GM12801 (cell line): ENCODE measurements at regions not wholly inside any gene's neighbourhood (a gene's known extent, or its start where the extent isn't known, plus 50 kb on each side); places are given as distances from the start of the nearest gene placed in this dataset.

Experiments used
- TF ChIP-seq, protein P1 (sequence below): IDR thresholded peaks from one replicate; pipeline ENCODE4 v1.5.1; 2011; ENCODE audit warnings: control low read depth; ENCODE audit not compliant: insufficient read length; ENCODE audit errors: extremely low read depth

DNA sequence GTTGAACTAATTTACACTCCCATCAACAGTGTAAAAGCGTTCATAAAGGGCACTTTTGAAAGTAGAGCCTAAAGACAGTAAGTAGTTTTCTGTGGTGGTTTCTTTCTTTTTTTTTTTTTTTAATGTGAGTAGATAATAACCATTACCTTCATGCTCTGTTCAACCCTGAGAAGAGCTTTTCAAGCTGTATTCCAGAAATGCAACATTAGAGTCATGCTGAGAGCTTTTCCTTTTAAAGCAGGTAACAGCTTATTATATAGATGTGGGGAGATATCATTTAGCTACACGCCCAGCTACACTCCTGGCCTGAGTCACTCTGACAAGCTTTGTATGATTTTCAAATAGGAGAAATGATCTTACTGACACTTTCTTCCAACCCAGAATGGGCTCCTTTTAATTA is 96.2 kb upstream of the ARHGEF26 start:
- TF ChIP-seq, protein P1, sequence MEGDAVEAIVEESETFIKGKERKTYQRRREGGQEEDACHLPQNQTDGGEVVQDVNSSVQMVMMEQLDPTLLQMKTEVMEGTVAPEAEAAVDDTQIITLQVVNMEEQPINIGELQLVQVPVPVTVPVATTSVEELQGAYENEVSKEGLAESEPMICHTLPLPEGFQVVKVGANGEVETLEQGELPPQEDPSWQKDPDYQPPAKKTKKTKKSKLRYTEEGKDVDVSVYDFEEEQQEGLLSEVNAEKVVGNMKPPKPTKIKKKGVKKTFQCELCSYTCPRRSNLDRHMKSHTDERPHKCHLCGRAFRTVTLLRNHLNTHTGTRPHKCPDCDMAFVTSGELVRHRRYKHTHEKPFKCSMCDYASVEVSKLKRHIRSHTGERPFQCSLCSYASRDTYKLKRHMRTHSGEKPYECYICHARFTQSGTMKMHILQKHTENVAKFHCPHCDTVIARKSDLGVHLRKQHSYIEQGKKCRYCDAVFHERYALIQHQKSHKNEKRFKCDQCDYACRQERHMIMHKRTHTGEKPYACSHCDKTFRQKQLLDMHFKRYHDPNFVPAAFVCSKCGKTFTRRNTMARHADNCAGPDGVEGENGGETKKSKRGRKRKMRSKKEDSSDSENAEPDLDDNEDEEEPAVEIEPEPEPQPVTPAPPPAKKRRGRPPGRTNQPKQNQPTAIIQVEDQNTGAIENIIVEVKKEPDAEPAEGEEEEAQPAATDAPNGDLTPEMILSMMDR: no peak

DNA sequence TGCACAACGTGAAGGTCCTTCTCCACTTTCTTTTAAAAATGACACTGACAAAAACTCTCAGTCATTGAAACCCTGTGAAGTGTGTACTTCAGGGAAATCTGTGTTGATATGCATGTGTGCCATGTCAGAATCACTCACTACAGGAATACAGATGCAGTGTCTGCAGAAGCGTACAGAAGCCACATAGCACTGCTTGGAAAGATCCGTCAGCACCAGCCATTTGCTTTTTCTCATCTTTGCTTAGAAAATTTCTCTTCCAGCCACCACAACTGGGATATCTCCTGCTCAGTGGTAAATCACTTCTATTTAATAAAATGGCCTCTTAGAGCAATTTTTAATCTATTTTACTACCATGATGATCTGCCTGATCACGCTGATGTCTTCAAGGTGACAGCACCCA is 91.3 kb upstream of the ARHGEF26 start:
- TF ChIP-seq, protein P1: no peak

DNA sequence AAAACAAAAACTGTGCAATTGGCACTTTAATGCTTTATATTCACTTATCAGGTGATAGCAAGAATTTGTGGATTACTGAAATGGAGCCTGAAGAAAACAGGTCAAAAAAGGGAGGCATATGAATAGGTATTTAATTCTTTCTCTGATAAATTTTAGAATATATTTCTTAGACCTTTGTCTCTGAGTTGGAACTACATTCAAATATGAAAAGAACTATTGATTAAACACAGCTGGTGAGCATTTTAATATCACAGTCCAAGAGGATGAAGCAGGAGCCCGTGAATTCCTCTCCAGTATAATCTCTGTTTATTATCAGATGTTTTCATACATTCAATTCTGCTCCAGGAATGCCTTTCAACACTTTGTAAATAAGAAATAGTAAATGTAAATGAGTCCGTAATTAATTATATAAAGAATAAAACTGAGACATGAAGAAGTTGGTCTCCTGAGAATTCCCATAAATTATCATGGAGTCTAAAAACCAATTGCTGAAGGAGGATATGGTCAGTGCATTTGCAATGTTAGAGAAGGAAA is 86.3 kb upstream of the ARHGEF26 start:
- TF ChIP-seq, protein P1: no peak

DNA sequence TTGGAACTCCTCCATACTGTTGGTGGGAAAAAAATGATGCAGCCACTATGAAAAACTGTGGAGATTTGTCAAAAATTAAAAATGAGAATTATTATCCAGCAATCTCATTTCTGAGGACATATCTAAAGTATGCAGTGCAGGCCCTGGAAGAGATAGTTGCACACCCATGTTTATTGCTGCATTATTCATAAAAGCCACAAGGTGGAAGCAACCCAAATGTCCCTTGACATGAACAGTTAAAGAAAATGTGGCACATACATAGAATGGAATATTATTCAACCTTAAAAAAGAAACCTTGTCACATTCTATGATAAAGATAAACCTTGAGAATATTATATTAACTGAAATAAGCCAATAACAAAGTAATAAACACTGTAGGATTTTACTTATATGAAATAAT is 80.9 kb upstream of the ARHGEF26 start:
- TF ChIP-seq, protein P1: no peak

DNA sequence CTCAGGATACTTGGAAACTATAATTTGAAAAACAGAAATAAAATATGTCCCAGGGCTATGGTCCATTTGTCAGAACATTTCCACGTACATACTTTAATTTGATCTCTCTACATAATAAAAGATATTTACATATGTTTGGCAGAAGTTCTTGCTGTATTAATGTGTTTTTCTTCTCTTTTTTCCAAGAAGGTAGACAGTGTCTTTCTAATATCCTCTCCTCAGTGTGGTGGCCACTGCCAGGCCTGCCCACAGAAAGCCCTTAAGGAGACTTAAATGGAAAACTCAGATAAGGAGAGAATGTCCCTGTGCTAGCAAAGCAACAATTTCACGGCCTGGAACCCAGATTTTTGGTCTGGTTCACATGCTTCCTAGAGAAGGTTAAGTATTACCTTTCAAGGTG is 76.5 kb upstream of the ARHGEF26 start:
- TF ChIP-seq, protein P1: no peak

DNA sequence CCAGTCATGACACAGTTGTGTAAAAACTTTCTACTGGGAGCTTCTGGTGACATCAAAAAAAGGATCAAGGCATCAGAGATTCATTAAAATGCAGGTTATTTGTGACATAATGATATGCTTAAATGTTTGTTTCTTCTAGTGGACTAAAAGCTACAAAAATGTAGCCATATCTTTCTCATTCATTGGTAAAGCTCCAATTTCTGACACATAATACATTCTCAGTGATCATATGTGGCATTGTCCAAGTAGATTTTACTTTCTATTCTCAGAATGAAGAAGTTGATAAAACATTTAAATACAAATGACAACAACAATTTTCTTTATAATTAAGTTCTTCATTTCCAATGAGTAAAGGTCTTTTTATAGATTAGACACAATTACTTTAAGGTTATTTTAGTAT is 71.0 kb upstream of the ARHGEF26 start:
- TF ChIP-seq, protein P1: no peak

DNA sequence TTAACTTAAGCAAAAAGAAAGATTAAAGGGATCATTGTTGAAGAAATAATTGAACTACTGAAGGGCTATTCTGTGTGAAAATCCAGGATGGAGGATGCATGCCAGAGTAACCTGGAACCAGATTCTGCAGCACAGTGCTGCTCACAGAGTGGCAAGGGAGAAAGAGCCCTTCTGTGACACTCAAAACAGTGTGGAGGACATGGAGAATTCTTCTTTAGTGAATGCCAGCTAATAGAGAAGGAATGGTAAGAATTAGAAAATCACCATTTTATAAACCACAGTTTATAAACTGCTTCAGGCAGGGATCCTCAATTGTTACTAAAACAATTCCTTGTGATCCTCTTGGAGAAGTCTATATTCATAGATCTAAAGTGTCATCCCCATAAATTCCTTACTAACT is 70.4 kb upstream of the ARHGEF26 start:
- TF ChIP-seq, protein P1: no peak

DNA sequence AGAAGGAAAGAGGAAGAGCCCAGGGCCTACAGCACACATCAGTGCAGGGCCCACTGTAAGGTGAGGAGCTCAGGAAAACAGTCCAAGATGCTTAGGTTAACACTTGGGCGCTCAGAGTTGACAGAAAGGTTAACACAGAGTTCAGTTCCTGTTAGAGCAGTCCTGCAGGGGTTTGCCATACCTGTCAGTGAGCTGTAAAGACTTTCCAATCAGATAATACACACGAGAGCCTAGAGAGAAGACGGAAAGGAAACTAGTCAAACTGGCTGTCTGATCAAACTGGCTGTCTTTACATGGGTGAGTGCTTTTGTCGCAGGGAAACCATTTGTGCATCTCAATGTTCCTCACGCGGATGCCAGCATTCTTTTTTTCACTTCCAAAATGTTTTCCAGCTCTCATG is 61.4 kb upstream of the ARHGEF26 start:
- TF ChIP-seq, protein P1: no peak
